H9 (cell line): ENCODE measurements at regions not wholly inside any gene's neighbourhood (a gene's known extent, or its start where the extent isn't known, plus 50 kb on each side); places are given as distances from the start of the nearest gene placed in this dataset.

Source experiments
- DNase-seq: peaks from one replicate; pipeline ENCODE4 v3.0.0-alpha.2; 2017
- H2AFZ ChIP-seq: one replicate; pipeline ENCODE4 v1.6.1; 2013; ENCODE audit warnings: mild to moderate bottlenecking, low read length, control low read depth, moderate library complexity
- H2AK5ac ChIP-seq: 2 replicates; pipeline ENCODE4 v1.6.1; 2013; ENCODE audit warnings: low read length, control low read depth, mixed read lengths; ENCODE audit not compliant: insufficient read length
- H2BK120ac ChIP-seq: one replicate; pipeline ENCODE4 v1.6.1; 2013; ENCODE audit warnings: low read depth, mild to moderate bottlenecking, low read length, control low read depth, inconsistent platforms; ENCODE audit not compliant: poor library complexity, severe bottlenecking
- H2BK12ac ChIP-seq: 2 replicates; pipeline ENCODE4 v1.6.1; 2013; ENCODE audit warnings: low read length, control low read depth, mixed read lengths, low read depth; ENCODE audit not compliant: insufficient read length
- H2BK15ac ChIP-seq: 2 replicates; pipeline ENCODE4 v1.6.1; 2013; ENCODE audit warnings: low read depth, low read length, control low read depth
- H2BK20ac ChIP-seq: one replicate; pipeline ENCODE4 v1.6.1; 2013; ENCODE audit warnings: low read depth, mild to moderate bottlenecking, low read length, control low read depth, inconsistent platforms; ENCODE audit not compliant: poor library complexity, severe bottlenecking
- H2BK5ac ChIP-seq: 2 replicates; pipeline ENCODE4 v1.6.1; 2013; ENCODE audit warnings: low read length, control low read depth, mixed read lengths; ENCODE audit not compliant: insufficient read length
- H3K14ac ChIP-seq: 2 replicates; pipeline ENCODE4 v1.6.1; 2013; ENCODE audit warnings: low read length, control low read depth; ENCODE audit not compliant: insufficient read depth
- H3K18ac ChIP-seq: 2 replicates; pipeline ENCODE4 v1.6.1; 2013; ENCODE audit warnings: low read depth, mild to moderate bottlenecking, mixed read lengths, low read length, control low read depth; ENCODE audit not compliant: insufficient read length
- H3K23ac ChIP-seq: 2 replicates; pipeline ENCODE4 v1.6.1; 2013; ENCODE audit warnings: low read length, control low read depth, mixed read lengths, low read depth; ENCODE audit not compliant: insufficient read length
- H3K23me2 ChIP-seq: 2 replicates; pipeline ENCODE4 v1.6.1; 2013; ENCODE audit warnings: low read depth, mild to moderate bottlenecking, mixed read lengths, low read length, control low read depth; ENCODE audit not compliant: insufficient read length, poor library complexity, severe bottlenecking
- H3K27ac ChIP-seq: 2 replicates; pipeline ENCODE4 v1.5.1; 2013; ENCODE audit warnings: low read length, control low read depth, mixed read lengths, low read depth; ENCODE audit not compliant: insufficient read length
- H3K27me3 ChIP-seq: 2 replicates; pipeline ENCODE4 v1.6.1; 2013; ENCODE audit warnings: low read length, control low read depth, inconsistent platforms; ENCODE audit not compliant: insufficient read depth
- H3K4ac ChIP-seq: 2 replicates; pipeline ENCODE4 v1.6.1; 2013; ENCODE audit warnings: low read depth, mild to moderate bottlenecking, control low read depth, inconsistent platforms, low read length, moderate library complexity
- H3K4me1 ChIP-seq: 2 replicates; pipeline ENCODE4 v1.6.1; 2013; ENCODE audit warnings: low read length, control low read depth, inconsistent platforms; ENCODE audit not compliant: insufficient read depth
- H3K4me2 ChIP-seq: 2 replicates; pipeline ENCODE4 v1.6.1; 2013; ENCODE audit warnings: low read length, control low read depth, mixed read lengths; ENCODE audit not compliant: insufficient read length, insufficient read depth
- H3K56ac ChIP-seq: 2 replicates; pipeline ENCODE4 v1.6.1; 2013; ENCODE audit warnings: low read depth, mild to moderate bottlenecking, mixed read lengths, low read length, control low read depth; ENCODE audit not compliant: insufficient read length
- H3K79me1 ChIP-seq: 2 replicates; pipeline ENCODE4 v1.6.1; 2013; ENCODE audit warnings: low read depth, mild to moderate bottlenecking, moderate library complexity, low read length, control low read depth, inconsistent platforms; ENCODE audit not compliant: insufficient read depth, poor library complexity, severe bottlenecking
- H3K79me2 ChIP-seq: 2 replicates; pipeline ENCODE4 v1.6.1; 2013; ENCODE audit warnings: low read length, control low read depth, inconsistent platforms; ENCODE audit not compliant: insufficient read depth
- H3K9ac ChIP-seq: 2 replicates; pipeline ENCODE4 v1.6.1; 2013; ENCODE audit warnings: low read length, control low read depth, mixed read lengths; ENCODE audit not compliant: insufficient read length; ENCODE audit errors: extremely low read depth
- H3K9me3 ChIP-seq: one replicate; pipeline ENCODE4 v1.6.1; 2013; ENCODE audit warnings: low read depth, low read length, inconsistent platforms; ENCODE audit not compliant: control insufficient read depth
- H3T11ph ChIP-seq: one replicate; pipeline ENCODE4 v1.6.1; 2013; ENCODE audit warnings: mild to moderate bottlenecking, low read length, control low read depth, inconsistent platforms
- H4K20me1 ChIP-seq: one replicate; pipeline ENCODE4 v1.6.1; 2013; ENCODE audit not compliant: control insufficient read depth, insufficient read length, insufficient read depth
- H4K5ac ChIP-seq: 2 replicates; pipeline ENCODE4 v1.6.1; 2013; ENCODE audit warnings: low read depth, mild to moderate bottlenecking, mixed read lengths, low read length, control low read depth; ENCODE audit not compliant: insufficient read length
- H4K8ac ChIP-seq: replicated peaks from 2 replicates; pipeline ENCODE4 v1.6.1; 2013; ENCODE audit warnings: low read length, control low read depth, mixed read lengths, low read depth; ENCODE audit not compliant: insufficient read length
- H4K91ac ChIP-seq: 2 replicates; pipeline ENCODE4 v1.6.1; 2013; ENCODE audit warnings: low read depth, mild to moderate bottlenecking, moderate library complexity, mixed read lengths, low read length, control low read depth; ENCODE audit not compliant: insufficient read length
- H3K27ac Mint-ChIP-seq, 3 experiments: 2 replicates in 2 of 3; 3 replicates in 1 of 3; pipeline ENCODE4 v1.8.0; 2020 to 2021; ENCODE audit warnings: mixed read lengths in 3 of 3, mild to moderate bottlenecking in 1 of 3, moderate library complexity in 1 of 3
- H3K27me3 Mint-ChIP-seq: 2 replicates; pipeline ENCODE4 v1.8.0; 2021; ENCODE audit warnings: low read depth, mild to moderate bottlenecking, moderate library complexity, mixed read lengths
- H3K36me3 Mint-ChIP-seq, 3 experiments: 2 replicates in 2 of 3; 3 replicates in 1 of 3; pipeline ENCODE4 v1.8.0; 2020 to 2021; ENCODE audit warnings: low read depth in 3 of 3, mixed read lengths in 3 of 3; ENCODE audit not compliant: insufficient read depth in 1 of 3
- H3K4me1 Mint-ChIP-seq, 2 experiments: 2 replicates each; pipeline ENCODE4 v1.8.0; 2020; ENCODE audit warnings: mixed read lengths in 2 of 2
- H3K4me3 Mint-ChIP-seq, 2 experiments: 2 replicates in 1 of 2; 3 replicates in 1 of 2; pipeline ENCODE4 v1.8.0; 2020 to 2021; ENCODE audit warnings: mild to moderate bottlenecking in 2 of 2, mixed read lengths in 2 of 2, moderate library complexity in 1 of 2
- H3K9me3 Mint-ChIP-seq, 2 experiments: 2 replicates in 1 of 2; 3 replicates in 1 of 2; pipeline ENCODE4 v1.8.0; 2020; ENCODE audit warnings: mild to moderate bottlenecking in 2 of 2, mixed read lengths in 2 of 2, moderate library complexity in 1 of 2
- WGBS: extraction: QIAGEN DNeasy Blood & Tissue Kit; methylation state at CpG from one replicate; pipeline ENCODE4 v1.1.7; 2013; ENCODE audit warnings: missing lambda C conversion rate, low lambda C conversion rate, mixed read lengths; ENCODE audit not compliant: insufficient read length; ENCODE audit errors: extremely low coverage; 5-methylcytosine and 5-hydroxymethylcytosine counted together
- TF ChIP-seq, protein P1 (sequence below): fragments of 200-600 bp; sonication (generic); conservative IDR thresholded peaks from 3 replicates; pipeline ENCODE4 v1.8.0; 2021; ENCODE audit warnings: antibody characterized with exemption, mild to moderate bottlenecking

DNA sequence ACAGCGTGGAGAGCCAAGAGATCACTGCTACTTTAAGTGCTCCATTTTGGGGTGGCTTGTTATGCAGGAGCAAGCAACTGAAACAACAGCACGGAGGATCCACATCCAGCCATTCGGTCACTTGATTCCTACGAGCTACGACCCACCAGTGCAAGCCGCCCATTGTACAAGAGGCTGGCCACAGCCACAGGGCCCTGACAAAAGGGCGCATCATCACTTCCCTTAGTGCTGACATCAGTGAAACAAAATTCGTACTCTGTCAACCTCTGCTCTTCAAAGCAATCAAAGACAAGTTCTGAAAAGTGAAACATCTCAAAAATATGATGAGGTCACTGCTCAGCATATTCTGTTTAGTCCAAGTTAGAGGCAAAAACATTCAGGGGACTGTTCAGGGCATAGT, 168.4 kb downstream of the GADD45G start:
- Mint-ChIP-seq H3K27ac (no peak overlapping the region; a peak in 1 of 7 replicates), H3K4me1 (0 out of 4 replicates have a peak, but pooled peaks cover 3 to 4% of the 10 kb centered on the region in 2 experiments), H3K4me3 (no peak overlapping the region), H3K36me3 (no peaks in the 10 kb centered on the region), H3K27me3 (peaks cover 9% of the 10 kb centered on the region), H3K9me3 (no peaks in the 10 kb centered on the region)
- H2BK5ac ChIP-seq: no peak overlapping the region
- H3K27ac ChIP-seq: no peak overlapping the region
- H4K8ac ChIP-seq: no peak overlapping the region
- no peaks in the 10 kb centered on the region for H4K20me1 ChIP-seq
- H2AFZ ChIP-seq: no peak overlapping the region
- no peak overlapping the region for H3K18ac ChIP-seq
- H3K79me1 ChIP-seq: no peaks in the 10 kb centered on the region
- DNase-seq: no peak
- H3K27me3 ChIP-seq: no peaks in the 10 kb centered on the region
- H3K4ac ChIP-seq: no peak overlapping the region
- no peaks in the 10 kb centered on the region for H3K23me2 ChIP-seq
- H3K9ac ChIP-seq: no peak overlapping the region
- WGBS: no CpG with 5 or more reads among the region's 8 CpGs
- H4K5ac ChIP-seq: no peak overlapping the region
- H3K23ac ChIP-seq: no peak overlapping the region
- no peak overlapping the region for H2BK15ac ChIP-seq
- H4K91ac ChIP-seq: no peak overlapping the region
- H2BK120ac ChIP-seq: no peak overlapping the region
- H3T11ph ChIP-seq: no peak overlapping the region
- no peak overlapping the region for H2BK20ac ChIP-seq
- H3K9me3 ChIP-seq: no peaks in the 10 kb centered on the region
- no peak overlapping the region for H2AK5ac ChIP-seq
- no peaks in the 10 kb centered on the region for H3K4me1 ChIP-seq
- no peak overlapping the region for H2BK12ac ChIP-seq
- H3K14ac ChIP-seq: no peak overlapping the region
- TF ChIP-seq, protein P1, sequence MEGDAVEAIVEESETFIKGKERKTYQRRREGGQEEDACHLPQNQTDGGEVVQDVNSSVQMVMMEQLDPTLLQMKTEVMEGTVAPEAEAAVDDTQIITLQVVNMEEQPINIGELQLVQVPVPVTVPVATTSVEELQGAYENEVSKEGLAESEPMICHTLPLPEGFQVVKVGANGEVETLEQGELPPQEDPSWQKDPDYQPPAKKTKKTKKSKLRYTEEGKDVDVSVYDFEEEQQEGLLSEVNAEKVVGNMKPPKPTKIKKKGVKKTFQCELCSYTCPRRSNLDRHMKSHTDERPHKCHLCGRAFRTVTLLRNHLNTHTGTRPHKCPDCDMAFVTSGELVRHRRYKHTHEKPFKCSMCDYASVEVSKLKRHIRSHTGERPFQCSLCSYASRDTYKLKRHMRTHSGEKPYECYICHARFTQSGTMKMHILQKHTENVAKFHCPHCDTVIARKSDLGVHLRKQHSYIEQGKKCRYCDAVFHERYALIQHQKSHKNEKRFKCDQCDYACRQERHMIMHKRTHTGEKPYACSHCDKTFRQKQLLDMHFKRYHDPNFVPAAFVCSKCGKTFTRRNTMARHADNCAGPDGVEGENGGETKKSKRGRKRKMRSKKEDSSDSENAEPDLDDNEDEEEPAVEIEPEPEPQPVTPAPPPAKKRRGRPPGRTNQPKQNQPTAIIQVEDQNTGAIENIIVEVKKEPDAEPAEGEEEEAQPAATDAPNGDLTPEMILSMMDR: no peak
- no peak overlapping the region for H3K56ac ChIP-seq
- H3K4me2 ChIP-seq: no peak overlapping the region
- no peaks in the 10 kb centered on the region for H3K79me2 ChIP-seq
